K562 (cell line): ENCODE measurements at regions not wholly inside any gene's neighbourhood (a gene's known extent, or its start where the extent isn't known, plus 50 kb on each side); places are given as distances from the start of the nearest gene placed in this dataset.

ENCODE experiments used
- ATAC-seq: fragments of 200-7000 bp; cut with Tn5 transposase; 3 replicates; pipeline ENCODE4 v1.9.1; 2020; ENCODE audit warnings: moderate library complexity
- BruUV-seq: library from RNA; stranded (reverse); fragments of 400-500 nt; replicated peaks from 2 replicates; lab custom pipeline; 2021; lab: Mats Ljungman, UMichigan
- CTCF ChIA-PET: fragments of 300-600 bp; formaldehyde crosslinking; extraction: SDS; loops from one replicate; lab custom pipeline; 2021; ENCODE audit warnings: low intra/inter-chr PET ratio; lab: Yijun Ruan, JAX
- POLR2A ChIA-PET: fragments of 300-600, 350-650 bp; sonication (Branson Sonifier 250); formaldehyde crosslinking; extraction: SDS; loops from one replicate; lab custom pipeline; 2021; ENCODE audit warnings: antibody characterized with exemption, inconsistent platforms; lab: Yijun Ruan, JAX
- DNase-seq, 4 experiments: peaks; one replicate each; pipeline versions ENCODE4 v3.0.0 to v3.0.0-alpha.2; 2011 to 2018; ENCODE audit warnings: low spot score in 3 of 4, mixed read lengths in 3 of 4; ENCODE audit errors: extremely low read depth in 1 of 4
- FAIRE-seq: peaks from 2 replicates; lab custom pipeline; 2011; peaks lifted over from hg19 to GRCh38; lab: Jason Lieb, UNC
- H2AFZ ChIP-seq: 2 replicates; pipeline ENCODE4 v1.6.0; 2011; ENCODE audit warnings: low read depth, low read length, control low read depth, inconsistent platforms
- H3K27ac ChIP-seq: fragments of 200-600 bp; 3 replicates; pipeline ENCODE4 v1.8.0; 2011; ENCODE audit warnings: low read depth, mild to moderate bottlenecking, control low read depth, inconsistent platforms, low read length, moderate library complexity, mixed read lengths; ENCODE audit errors: extremely low read depth
- H3K27me3 ChIP-seq, 2 experiments: fragments of 300-600 bp in 1 of 2; 2 replicates in 1 of 2; 3 replicates in 1 of 2; pipeline versions ENCODE4 v1.6.0 to v1.8.0; 2011; ENCODE audit warnings: inconsistent platforms in 2 of 2, low read length in 2 of 2, mild to moderate bottlenecking in 1 of 2, mixed read lengths in 1 of 2, moderate library complexity in 1 of 2; ENCODE audit not compliant: control insufficient read depth in 2 of 2, insufficient read depth in 2 of 2
- H3K36me3 ChIP-seq: fragments of 300-600 bp; 3 replicates; pipeline ENCODE4 v1.8.0; 2011; ENCODE audit warnings: mild to moderate bottlenecking, low read length, inconsistent platforms; ENCODE audit not compliant: control insufficient read depth, insufficient read depth
- H3K4me1 ChIP-seq, 2 experiments: fragments of 200-600 bp in 1 of 2; replicated peaks in 1 of 2; 2 replicates in 1 of 2; 3 replicates in 1 of 2; pipeline versions ENCODE4 v1.5.1 to v1.8.0; 2011; ENCODE audit warnings: inconsistent platforms in 2 of 2, low read length in 2 of 2, mild to moderate bottlenecking in 1 of 2, mixed read lengths in 1 of 2, moderate library complexity in 1 of 2; ENCODE audit not compliant: control insufficient read depth in 2 of 2, insufficient read depth in 2 of 2
- H3K4me2 ChIP-seq: 2 replicates; pipeline ENCODE4 v1.6.1; 2011; ENCODE audit warnings: low read length, control low read depth, inconsistent platforms, mixed read lengths; ENCODE audit not compliant: insufficient read depth
- H3K4me3 ChIP-seq: fragments of 200-600 bp; sonication (generic), shearing (Covaris generic); 2 replicates; pipeline ENCODE4 v1.5.1; 2016; ENCODE audit warnings: control low read depth, inconsistent platforms
- H3K79me2 ChIP-seq: fragments of 200-600 bp; 3 replicates; pipeline ENCODE4 v1.8.0; 2011; ENCODE audit warnings: low read length, inconsistent platforms; ENCODE audit not compliant: control insufficient read depth, insufficient read depth
- H3K9ac ChIP-seq, 2 experiments: 2 replicates each; pipeline versions ENCODE4 v1.6.0 to v1.6.1; 2011; ENCODE audit warnings: low read depth in 2 of 2, low read length in 2 of 2, control low read depth in 1 of 2, inconsistent platforms in 1 of 2, mild to moderate bottlenecking in 1 of 2, mixed read lengths in 1 of 2; ENCODE audit not compliant: insufficient read depth in 1 of 2
- H3K9me1 ChIP-seq: one replicate; pipeline ENCODE4 v1.6.0; 2011; ENCODE audit warnings: inconsistent platforms, mild to moderate bottlenecking, low read length, moderate library complexity; ENCODE audit not compliant: control insufficient read depth, insufficient read depth
- H3K9me3 ChIP-seq: replicated peaks from 2 replicates; pipeline ENCODE4 v1.5.1; 2011; ENCODE audit warnings: low read depth, low read length, inconsistent platforms; ENCODE audit not compliant: control insufficient read depth, insufficient read depth
- H4K20me1 ChIP-seq: replicated peaks from 2 replicates; pipeline ENCODE4 v1.6.1; 2011; ENCODE audit warnings: low read length, inconsistent platforms, mixed read lengths; ENCODE audit not compliant: control insufficient read depth, insufficient read depth
- BACH1 ChIP-seq: fragments of 200-800 bp; sonication (Bioruptor generic); IDR thresholded peaks from 2 replicates; pipeline ENCODE4 v1.6.1; 2016; ENCODE audit warnings: missing genetic modification characterization, missing compliant biosample characterization
- CBFA2T3 ChIP-seq: fragments of 450-650 bp; IDR thresholded peaks from 2 replicates; pipeline ENCODE4 v1.6.1; 2017
- EP300 ChIP-seq: IDR thresholded peaks from 2 replicates; pipeline ENCODE4 v1.6.1; 2012; ENCODE audit warnings: low read length, improper control_type of control experiment
- EP400 ChIP-seq: fragments of 450-650 bp; IDR thresholded peaks from 2 replicates; pipeline ENCODE4 v1.6.1; 2017; ENCODE audit warnings: antibody characterized with exemption, mild to moderate bottlenecking, moderate library complexity
- FOXM1 ChIP-seq, 2 experiments: fragments of 450-650 bp in 1 of 2; sonication (generic) in 1 of 2; formaldehyde crosslinking in 1 of 2; IDR thresholded peaks; 2 replicates each; pipeline versions ENCODE4 v1.6.1 to v1.9.0; 2017 to 2022; ENCODE audit warnings: low read depth in 2 of 2, mild to moderate bottlenecking in 2 of 2, missing genetic modification reagents in 1 of 2, moderate library complexity in 1 of 2
- HSF4 ChIP-seq: fragments of 250-450 bp; sonication (Bioruptor Pico); IDR thresholded peaks from 2 replicates; pipeline ENCODE4 v2.1.2; 2022; ENCODE audit warnings: mild to moderate bottlenecking, moderate library complexity, borderline replicate concordance
- JUN ChIP-seq, 2 experiments: sonication (generic) in 1 of 2; formaldehyde crosslinking in 1 of 2; IDR thresholded peaks; 2 replicates each; pipeline versions ENCODE4 v1.6.1 to v1.8.0; 2012 to 2022; ENCODE audit warnings: borderline replicate concordance in 2 of 2, mild to moderate bottlenecking in 2 of 2, improper control_type of control experiment in 1 of 2, low read depth in 1 of 2, low read length in 1 of 2, missing genetic modification reagents in 1 of 2
- KDM1A ChIP-seq, 2 experiments: fragments of 450-650 bp; IDR thresholded peaks; 2 replicates each; pipeline ENCODE4 v1.6.1; 2016; ENCODE audit warnings: mild to moderate bottlenecking in 2 of 2
- NRF1 ChIP-seq, 2 experiments: fragments of 450-650 bp; IDR thresholded peaks in 1 of 2; conservative IDR thresholded peaks in 1 of 2; 2 replicates each; pipeline ENCODE4 v1.6.1; 2014; ENCODE audit warnings: mild to moderate bottlenecking in 2 of 2
- RBM17 ChIP-seq: fragments of 200-400 bp; formaldehyde crosslinking; IDR thresholded peaks from 2 replicates; pipeline ENCODE4 v1.6.1; 2017; ENCODE audit warnings: low read depth, mild to moderate bottlenecking, low read length, borderline replicate concordance
- SPI1 ChIP-seq: IDR thresholded peaks from 2 replicates; pipeline ENCODE4 v1.6.1; 2011; ENCODE audit warnings: low read depth, low read length, control low read depth, borderline replicate concordance
- TCF7 ChIP-seq: sonication (generic); IDR thresholded peaks from 2 replicates; pipeline ENCODE4 v1.6.1; 2016; ENCODE audit warnings: antibody characterized with exemption, borderline replicate concordance
- XRCC5 ChIP-seq: fragments of 200-400 bp; formaldehyde crosslinking; IDR thresholded peaks from 2 replicates; pipeline ENCODE4 v1.6.1; 2017; ENCODE audit warnings: low read depth, mild to moderate bottlenecking, low read length
- ZBED1 ChIP-seq: IDR thresholded peaks from 2 replicates; pipeline ENCODE4 v1.6.1; 2014
- ZNF232 ChIP-seq: sonication (generic); formaldehyde crosslinking; IDR thresholded peaks from 2 replicates; pipeline ENCODE4 v1.8.0; 2022; ENCODE audit warnings: mild to moderate bottlenecking, missing genetic modification reagents
- ZNF384 ChIP-seq: IDR thresholded peaks from 2 replicates; pipeline ENCODE4 v1.6.1; 2012; ENCODE audit warnings: low read depth, low read length, improper control_type of control experiment
- ZNF395 ChIP-seq: fragments of 200-800 bp; sonication (Bioruptor generic); IDR thresholded peaks from 2 replicates; pipeline ENCODE4 v1.6.1; 2017; ENCODE audit warnings: missing genetic modification characterization, missing compliant biosample characterization
- ZNF780A ChIP-seq: fragments of 250-450 bp; sonication (Bioruptor Pico); IDR thresholded peaks from 2 replicates; pipeline ENCODE4 v1.5.0; 2021; ENCODE audit warnings: mild to moderate bottlenecking
- WGBS: fragments of 100-300 bp; shearing (Covaris generic); methylation state at CpG from one replicate; pipeline ENCODE4 v1.1.6; 2016; ENCODE audit warnings: low coverage, mixed read lengths; ENCODE audit not compliant: insufficient coverage; ENCODE audit errors: missing lambda C conversion rate; 5-methylcytosine and 5-hydroxymethylcytosine counted together
- in situ Hi-C: fragments of 300-500 bp; cut with MboI; formaldehyde crosslinking; loops from 4 replicates; pipeline ENCODE4 v1.15.0; 2018; ENCODE audit warnings: inconsistent platforms, mixed read lengths
- intact Hi-C: fragments of 100-400 bp; cut with micrococcal nuclease; formaldehyde crosslinking; loops from 2 replicates; pipeline ENCODE4 v1.14.2; 2022
- TF ChIP-seq, protein P1 (sequence below): fragments of 450-650 bp; formaldehyde crosslinking; IDR thresholded peaks from 2 replicates; pipeline ENCODE4 v1.4.0; 2020; ENCODE audit warnings: mild to moderate bottlenecking, mixed read lengths

GRCh38 chr6:90960324-90960723, 373.5 kb upstream of the MAP3K7 start:
- H2AFZ ChIP-seq, result no peak overlapping the region
- no peaks in the 10 kb centered on the region for H3K9me1 ChIP-seq
- no peaks in the 10 kb centered on the region for H3K4me1 ChIP-seq
- ChIA-PET POLR2A (no interaction called here), CTCF (no interaction called here)
- no peaks in the 10 kb centered on the region for H3K27me3 ChIP-seq
- no peak for DNase-seq
- H3K36me3 ChIP-seq, result no peaks in the 10 kb centered on the region
- H3K9me3 ChIP-seq, result no peaks in the 10 kb centered on the region
- no peak for FAIRE-seq
- H3K79me2 ChIP-seq, result no peaks in the 10 kb centered on the region
- H3K9ac ChIP-seq, result no peak overlapping the region
- H3K4me2 ChIP-seq, result no peak overlapping the region
- 0% methylated on average over 2 of the region's 2 CpGs for WGBS
- H4K20me1 ChIP-seq, result no peaks in the 10 kb centered on the region
- no peak overlapping the region for H3K4me3 ChIP-seq
- no TSS peak for BruUV-seq
- no peak overlapping the region for H3K27ac ChIP-seq
- in situ Hi-C loops (no loop called here), intact Hi-C loops (no loop called here)
- TF ChIP-seq RBM17 (no peak), KDM1A (IDR thresholded peaks at IDR 0.05) (no peak), BACH1 (tag) (no peak), ZBED1 (no peak), XRCC5 (no peak), ZNF395 (CRISPR knock-in tag) (no peak), JUN (IDR thresholded peaks at IDR 0.05; ENCODE audit: borderline replicate concordance, low read depth, low read length) (no peak), JUN (CRISPR knock-in tag; IDR thresholded peaks at IDR 0.05; ENCODE audit: borderline replicate concordance) (no peak), FOXM1 (IDR thresholded peaks at IDR 0.05; ENCODE audit: low read depth) (no peak), FOXM1 (CRISPR knock-in tag; IDR thresholded peaks at IDR 0.05; ENCODE audit: low read depth) (no peak), TCF7 (no peak), EP300 (no peak), CBFA2T3 (no peak), ZNF384 (no peak), NRF1 (conservative IDR thresholded peaks at IDR 0.05 in 1 of 2, IDR thresholded peaks at IDR 0.05 in 1 of 2) (no peak), EP400 (no peak), ZNF780A (CRISPR knock-in tag) (no peak), HSF4 (CRISPR knock-in tag) (no peak), SPI1 (no peak), ZNF232 (CRISPR knock-in tag) (no peak)
- TF ChIP-seq, protein P1, sequence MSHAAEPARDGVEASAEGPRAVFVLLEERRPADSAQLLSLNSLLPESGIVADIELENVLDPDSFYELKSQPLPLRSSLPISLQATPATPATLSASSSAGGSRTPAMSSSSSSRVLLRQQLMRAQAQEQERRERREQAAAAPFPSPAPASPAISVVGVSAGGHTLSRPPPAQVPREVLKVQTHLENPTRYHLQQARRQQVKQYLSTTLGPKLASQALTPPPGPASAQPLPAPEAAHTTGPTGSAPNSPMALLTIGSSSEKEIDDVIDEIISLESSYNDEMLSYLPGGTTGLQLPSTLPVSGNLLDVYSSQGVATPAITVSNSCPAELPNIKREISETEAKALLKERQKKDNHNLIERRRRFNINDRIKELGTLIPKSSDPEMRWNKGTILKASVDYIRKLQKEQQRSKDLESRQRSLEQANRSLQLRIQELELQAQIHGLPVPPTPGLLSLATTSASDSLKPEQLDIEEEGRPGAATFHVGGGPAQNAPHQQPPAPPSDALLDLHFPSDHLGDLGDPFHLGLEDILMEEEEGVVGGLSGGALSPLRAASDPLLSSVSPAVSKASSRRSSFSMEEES (CRISPR knock-in tag), result no peak
- TF ChIP-seq, all 486 proteins: peak for 0
- no peak for ATAC-seq
